ENCODE measurements at regions not wholly inside any gene's neighbourhood (a gene's known extent, or its start where the extent isn't known, plus 50 kb on each side); places are given as distances from the start of the nearest gene placed in this dataset.
"Not testable (repeated sequence)": the region's sequence is repeated elsewhere in the genome, so short reads cannot be mapped to it uniquely, and the experiment has no call there.

DNA sequence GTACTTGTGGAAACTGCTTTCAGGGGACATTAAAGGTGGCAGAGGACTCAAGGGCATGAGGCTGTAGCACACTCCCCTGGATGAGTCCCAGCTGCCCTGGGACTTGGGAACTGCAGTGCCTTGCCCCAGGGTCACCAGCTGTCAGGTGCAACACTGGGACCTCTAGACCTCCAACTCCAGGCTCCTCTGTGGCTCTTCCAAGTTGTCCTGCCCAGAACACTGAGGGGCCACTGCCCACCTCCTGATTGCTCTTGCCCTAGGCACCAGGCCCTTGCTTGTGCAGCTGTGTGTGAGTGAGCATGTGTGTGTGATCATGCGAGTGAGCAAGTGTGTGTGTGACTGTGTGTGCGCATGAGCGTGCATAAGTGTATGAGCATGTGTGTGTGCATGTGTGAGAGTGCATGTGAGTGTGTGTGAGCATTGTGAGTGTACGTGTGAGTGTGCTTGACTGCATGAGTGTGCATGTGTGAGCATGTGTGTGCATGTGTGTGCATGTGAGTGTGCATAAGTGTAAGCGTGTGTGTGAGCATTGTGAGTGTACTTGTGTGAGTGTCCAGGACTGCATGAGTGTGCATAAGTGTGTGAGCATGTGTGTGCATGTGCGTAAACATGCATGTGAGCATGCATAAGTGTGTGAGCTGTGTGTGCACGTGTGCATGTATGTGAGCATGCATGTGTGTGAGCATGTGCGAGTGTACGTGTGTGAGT is 301.5 kb downstream of the NDUFA10 start:
- DNase-seq: no peak

- no peak for DNase-seq
Measured at GRCh38 chr2:239722760-239723470, 302.2 kb downstream of the NDUFA10 start.

DNA sequence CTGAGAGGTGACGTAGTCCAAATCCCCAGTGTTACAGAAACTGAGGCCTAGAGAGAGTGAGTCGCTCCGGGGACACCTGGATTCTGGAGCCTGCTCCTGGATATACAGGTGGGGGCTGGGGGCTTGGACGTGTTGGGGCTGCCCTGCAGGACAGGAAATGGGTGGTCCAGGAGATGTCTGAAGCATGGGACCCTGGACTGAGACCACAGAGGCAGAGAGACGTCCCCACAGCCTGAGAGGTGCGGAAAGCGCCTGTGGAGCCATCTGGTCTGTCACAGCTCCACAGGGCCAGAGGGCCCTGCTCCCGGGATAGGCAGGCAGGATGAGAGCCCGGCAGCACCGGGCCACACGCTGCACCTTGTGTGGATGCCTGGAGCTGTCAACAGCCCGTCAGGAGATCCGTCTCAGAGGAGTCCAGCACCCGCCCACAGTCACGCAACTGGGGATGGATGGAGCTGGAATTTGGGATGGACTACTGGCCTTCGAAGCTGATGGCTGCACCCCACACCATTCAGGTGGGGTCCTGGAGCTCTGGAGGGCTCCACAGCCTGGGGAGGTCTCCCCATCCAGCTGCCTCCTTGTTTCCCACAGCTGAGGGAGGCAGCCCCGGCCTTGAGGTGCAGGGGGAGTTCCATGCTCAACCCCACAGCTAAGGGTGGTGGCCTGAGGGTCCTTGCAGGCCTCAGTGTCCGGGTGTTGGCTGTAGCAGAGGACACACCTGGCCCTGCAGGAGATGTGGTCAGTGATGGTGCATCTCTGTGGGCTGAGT is 303.0 kb downstream of the NDUFA10 start:
- no peak for DNase-seq

GRCh38 chr2:239721531-239721930 is 303.6 kb downstream of the NDUFA10 start:
- no peak for DNase-seq

- DNase-seq: peak; percentile 6
Measured at GRCh38 chr2:239720361-239721360, 304.5 kb downstream of the NDUFA10 start.

DNA sequence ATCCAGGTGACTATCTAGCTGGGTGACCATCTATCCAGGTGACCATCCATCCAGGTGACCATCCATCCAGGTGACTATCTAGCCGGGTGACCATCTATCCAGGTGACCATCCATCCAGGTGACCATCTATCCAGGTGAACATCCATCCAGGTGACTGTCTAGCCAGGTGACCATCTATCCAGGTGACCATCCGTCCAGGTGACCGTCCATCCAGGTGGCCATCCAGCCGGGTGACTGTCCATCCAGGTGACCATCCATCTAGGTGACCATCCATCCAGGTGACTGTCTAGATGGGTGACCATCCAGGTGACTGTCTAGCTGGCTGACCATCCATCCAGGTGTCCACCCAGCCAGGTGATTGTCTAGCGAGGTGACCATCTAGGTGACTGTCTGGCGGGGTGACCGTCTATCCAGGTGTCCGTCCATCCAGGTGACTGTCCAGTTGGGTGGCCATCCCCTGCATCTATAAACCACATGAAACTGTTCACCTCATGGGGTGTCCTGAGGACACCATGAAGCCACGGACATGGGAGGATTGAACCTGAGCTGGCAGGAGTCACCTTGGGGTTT is 305.3 kb downstream of the NDUFA10 start:
- DNase-seq: no peak

GRCh38 chr2:239718991-239719390 is 306.2 kb downstream of the NDUFA10 start:
- not testable (repeated sequence) for DNase-seq

- no peak for DNase-seq
Measured at GRCh38 chr2:239717706-239718105, 307.4 kb downstream of the NDUFA10 start.

DNA sequence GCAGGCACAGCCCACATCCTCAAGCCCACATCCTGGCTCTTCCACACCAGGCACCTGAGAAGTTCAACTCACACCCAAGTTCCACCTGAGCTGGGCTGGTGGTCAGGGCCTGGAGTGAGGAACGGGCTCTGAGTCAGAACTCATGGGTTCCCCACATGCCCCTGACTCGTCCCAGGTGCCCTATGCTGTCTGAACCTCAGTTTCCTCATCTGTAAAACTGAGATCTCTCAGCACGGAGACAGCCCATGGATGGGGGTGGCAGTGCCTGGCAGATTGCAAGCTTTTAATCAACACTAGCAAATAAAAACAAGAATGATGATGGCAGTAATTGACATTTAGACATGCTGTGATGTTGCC is 307.8 kb downstream of the NDUFA10 start:
- DNase-seq: no peak

- no peak for DNase-seq
Measured at GRCh38 chr2:239716536-239717318, 308.4 kb downstream of the NDUFA10 start.

GRCh38 chr2:239716009-239716408 is 309.1 kb downstream of the NDUFA10 start:
- DNase-seq: no peak

DNA sequence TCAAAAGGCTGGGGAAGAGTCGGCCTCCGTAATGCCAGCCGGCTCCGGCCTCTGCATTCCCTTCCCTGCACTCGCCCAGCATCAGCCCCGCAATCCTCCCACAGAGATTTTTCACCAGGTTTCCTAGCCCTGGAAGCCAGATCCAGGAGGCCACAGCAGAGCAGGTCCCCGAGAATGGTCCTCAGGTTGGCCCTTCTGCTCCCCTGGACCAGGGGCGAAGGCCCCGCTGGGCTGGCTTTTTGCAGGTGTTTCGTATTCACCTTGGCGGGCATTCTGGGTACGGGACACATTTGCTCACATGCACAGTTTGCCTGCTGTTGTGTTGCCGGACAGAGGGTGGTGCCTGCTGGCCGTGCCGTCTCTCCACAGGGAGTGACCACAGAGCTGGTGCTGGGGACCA is 309.5 kb downstream of the NDUFA10 start:
- no peak for DNase-seq

DNA sequence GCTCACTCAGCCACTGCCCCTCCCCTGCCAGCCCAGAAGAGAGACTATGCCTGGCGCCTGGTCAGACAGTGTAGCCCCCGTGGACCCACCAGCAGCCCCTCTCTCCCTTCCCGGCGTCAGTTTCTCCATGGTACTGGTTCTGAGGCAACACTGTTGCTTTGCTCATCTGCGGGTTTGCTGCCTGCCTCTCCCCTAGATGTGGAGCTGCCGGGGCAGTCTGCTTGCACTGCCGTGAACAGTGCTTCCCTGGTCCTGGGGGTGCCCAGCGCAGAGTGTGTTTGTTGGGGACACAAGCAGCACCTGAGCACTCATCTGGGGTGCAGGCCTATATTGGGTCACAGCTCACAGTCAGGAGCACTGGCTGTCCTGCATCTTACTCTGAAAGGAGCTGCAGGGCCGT is 309.9 kb downstream of the NDUFA10 start:
- no peak for DNase-seq

DNA sequence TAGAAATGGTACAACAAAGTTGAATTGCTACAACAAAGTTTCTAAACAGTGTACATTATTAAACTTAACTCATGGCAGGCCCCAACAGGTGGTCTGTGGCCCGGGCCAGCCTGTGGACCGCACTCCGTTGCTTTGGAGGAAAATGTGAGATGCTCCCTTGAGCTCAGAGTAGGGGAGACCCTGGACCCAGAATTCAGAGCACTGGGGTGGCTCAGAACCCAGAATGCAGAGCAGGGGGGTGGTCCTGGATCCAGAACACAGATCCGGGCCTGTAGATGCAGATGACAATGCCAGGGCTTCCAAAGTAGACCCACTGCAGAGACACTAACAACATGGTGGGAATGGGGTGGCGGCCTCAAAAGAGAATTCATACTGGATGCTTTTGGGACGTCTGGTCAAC is 311.0 kb downstream of the NDUFA10 start:
- DNase-seq: no peak

- no peak for DNase-seq
Measured at GRCh38 chr2:239712755-239713154, 311.9 kb upstream of the HDAC4 start.

- no peak for DNase-seq
Measured at GRCh38 chr2:239711911-239712570, 311.2 kb upstream of the HDAC4 start.

DNA sequence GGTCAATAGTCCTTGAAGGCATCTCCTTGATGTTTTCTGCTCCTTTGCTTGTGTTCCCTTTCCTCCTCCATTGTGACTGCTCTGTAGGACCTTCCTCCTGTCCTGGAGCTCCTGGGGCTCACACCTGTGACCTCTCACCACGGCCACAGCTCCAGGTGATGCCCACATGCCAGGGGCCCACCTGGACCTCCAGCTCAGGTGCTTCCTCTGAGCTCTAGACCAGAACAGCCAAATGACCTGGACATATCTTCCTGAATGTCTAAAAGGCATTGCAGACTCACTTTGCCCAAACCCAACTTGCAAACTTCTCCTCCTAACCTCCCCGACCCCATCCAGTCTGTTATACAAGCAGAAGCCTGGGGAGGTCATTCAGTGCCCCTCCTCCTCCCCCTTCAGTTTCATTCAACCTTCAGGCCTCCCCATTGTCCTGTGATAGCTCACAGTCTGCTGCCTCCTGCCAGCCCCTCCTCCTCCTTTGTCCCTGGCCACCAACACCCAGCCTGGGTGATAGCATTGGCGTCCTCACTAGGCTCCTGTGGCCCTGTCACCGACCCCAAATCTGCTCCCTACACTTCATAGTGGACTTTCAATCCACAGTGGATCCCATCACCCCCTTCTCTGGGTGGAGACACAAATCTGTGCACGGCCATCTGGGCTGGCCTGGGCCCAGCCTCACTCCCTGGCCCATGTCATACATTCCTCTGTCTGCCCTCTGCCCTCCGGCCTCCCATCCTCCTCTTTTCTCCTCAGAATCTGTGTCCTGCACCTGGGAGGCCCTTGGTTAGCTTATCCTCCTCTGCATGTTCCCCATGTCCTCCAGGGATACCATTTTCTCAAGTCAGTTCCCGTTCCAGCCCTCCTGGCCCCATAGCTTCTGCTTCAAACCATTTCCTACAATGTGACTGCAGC is 310.4 kb upstream of the HDAC4 start:
- no peak for DNase-seq

DNA sequence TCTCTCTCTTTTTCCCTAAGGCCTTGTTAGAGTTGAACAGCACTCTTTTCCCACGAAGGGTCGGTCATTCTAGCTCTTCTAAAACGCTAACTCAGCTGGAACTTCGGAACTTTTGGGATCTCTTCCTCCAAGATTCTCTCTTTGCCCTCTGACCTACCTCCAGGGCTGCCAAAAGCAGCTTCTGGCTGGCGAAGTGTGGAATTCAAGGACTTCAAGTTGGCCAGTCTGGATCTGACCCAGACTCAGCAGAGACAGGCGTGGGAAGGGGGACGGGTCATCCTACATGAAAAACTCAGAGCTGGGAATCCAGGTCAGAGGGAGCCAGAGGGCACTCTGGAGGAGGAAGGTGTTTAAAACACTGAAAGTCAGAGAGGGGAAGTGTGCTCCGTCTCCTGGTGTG is 305.5 kb upstream of the HDAC4 start:
- no peak for DNase-seq

DNA sequence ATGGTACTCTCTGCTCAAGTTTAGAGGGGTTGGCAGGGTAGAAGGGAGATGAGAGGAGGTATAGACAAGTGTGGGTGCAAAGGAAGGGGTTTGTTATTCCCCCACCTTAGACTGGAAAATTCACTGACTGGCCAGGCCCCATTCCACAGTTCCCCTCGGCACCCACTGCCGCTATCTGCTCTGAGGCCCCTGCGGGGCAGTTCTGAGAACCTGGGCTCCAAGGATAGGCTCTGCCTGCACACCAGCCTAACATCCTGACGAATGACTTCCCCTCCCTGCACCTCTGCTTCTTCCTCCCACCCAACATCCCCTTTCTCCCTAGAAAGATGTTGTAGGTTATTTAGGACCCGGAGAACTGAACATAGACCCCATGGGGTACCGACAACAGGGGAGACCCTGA is 303.9 kb upstream of the HDAC4 start:
- DNase-seq: no peak

GRCh38 chr2:239703834-239704233 is 303.0 kb upstream of the HDAC4 start:
- DNase-seq: no peak

Data from EL (cell line).